Stimulated activated CD4-positive, alpha-beta T cell treated with anti-CD3 and anti-CD28 coated beads, Interleukin-2, amount 100 ng/mL, for 48 hours (primary cell): ENCODE measurements at regions not wholly inside any gene's neighbourhood (a gene's known extent, or its start where the extent isn't known, plus 50 kb on each side); places are given as distances from the start of the nearest gene placed in this dataset.
"Not testable (repeated sequence)": the region's sequence is repeated elsewhere in the genome, so short reads cannot be mapped to it uniquely, and the experiment has no call there.

Experiments used
- DNase-seq, 2 donors: peaks; one replicate each; pipeline ENCODE4 v3.0.0-alpha.2; 2020

GRCh38 chr3:34139566-34139965 is 341.1 kb downstream of the PDCD6IP start:
- no peak for DNase-seq

GRCh38 chr3:34140616-34141015 is 342.2 kb downstream of the PDCD6IP start:
- DNase-seq, result no peak

GRCh38 chr3:34141841-34142337 is 343.5 kb downstream of the PDCD6IP start:
- no peak for DNase-seq

- DNase-seq, result no peak
Measured at GRCh38 chr3:34145796-34146195, 347.4 kb downstream of the PDCD6IP start.

- DNase-seq, result no peak
Measured at GRCh38 chr3:34146596-34146995, 348.2 kb downstream of the PDCD6IP start.

- DNase-seq, result no peak
Measured at GRCh38 chr3:34150992-34151391, 352.6 kb downstream of the PDCD6IP start.

- DNase-seq, result no peak
Measured at GRCh38 chr3:34152656-34153055, 354.2 kb downstream of the PDCD6IP start.

- DNase-seq, result no peak
Measured at GRCh38 chr3:34155108-34155507, 356.7 kb downstream of the PDCD6IP start.

- DNase-seq, result no peak
Measured at GRCh38 chr3:34155666-34156065, 357.2 kb downstream of the PDCD6IP start.

GRCh38 chr3:34157491-34157890 is 359.1 kb downstream of the PDCD6IP start:
- no peak for DNase-seq

- no peak for DNase-seq
Measured at GRCh38 chr3:34159613-34160420, 361.4 kb downstream of the PDCD6IP start.

GRCh38 chr3:34169636-34170035 is 371.2 kb downstream of the PDCD6IP start:
- DNase-seq, result not testable (repeated sequence)

GRCh38 chr3:34174740-34175139 is 376.3 kb downstream of the PDCD6IP start:
- no peak for DNase-seq

GRCh38 chr3:34175636-34176176 is 377.3 kb downstream of the PDCD6IP start:
- no peak for DNase-seq

- no peak for DNase-seq
Measured at GRCh38 chr3:34176723-34177122, 378.3 kb downstream of the PDCD6IP start.

- no peak for DNase-seq
Measured at GRCh38 chr3:34178415-34178814, 380.0 kb downstream of the PDCD6IP start.

- DNase-seq, result no peak
Measured at GRCh38 chr3:34179716-34180115, 381.3 kb downstream of the PDCD6IP start.

- DNase-seq, result no peak
Measured at GRCh38 chr3:34180532-34180931, 382.1 kb downstream of the PDCD6IP start.

GRCh38 chr3:34183114-34183513 is 384.7 kb downstream of the PDCD6IP start:
- DNase-seq, result no peak

GRCh38 chr3:34183611-34184340 is 385.3 kb downstream of the PDCD6IP start:
- no peak for DNase-seq

GRCh38 chr3:34185301-34185700 is 386.9 kb downstream of the PDCD6IP start:
- DNase-seq, result no peak

GRCh38 chr3:34189133-34189532 is 390.7 kb downstream of the PDCD6IP start:
- DNase-seq, result no peak

GRCh38 chr3:34196914-34197313 is 398.5 kb downstream of the PDCD6IP start:
- no peak for DNase-seq

- no peak for DNase-seq
Measured at GRCh38 chr3:34198309-34198708, 399.9 kb downstream of the PDCD6IP start.
